Uterus (tissue), 2 donors: ENCODE measurements at regions not wholly inside any gene's neighbourhood (a gene's known extent, or its start where the extent isn't known, plus 50 kb on each side); places are given as distances from the start of the nearest gene placed in this dataset.

Experiments
- POLR2A ChIP-seq, 2 donors: fragments of 450-650 bp; IDR thresholded peaks; one replicate each; pipeline ENCODE4 v1.6.1; 2016; ENCODE audit warnings: antibody characterized with exemption in 2 of 2, mild to moderate bottlenecking in 1 of 2, moderate library complexity in 1 of 2
- TF ChIP-seq, protein P1 (sequence below), 4 experiments: fragments of 200-600 bp in 2 of 4; fragments of 450-650 bp in 2 of 4; sonication (generic) in 2 of 4; IDR thresholded peaks; one replicate each; pipeline ENCODE4 v1.5.1; 2016 to 2019; ENCODE audit warnings: antibody characterized with exemption in 4 of 4, mild to moderate bottlenecking in 2 of 4, moderate library complexity in 1 of 4

DNA sequence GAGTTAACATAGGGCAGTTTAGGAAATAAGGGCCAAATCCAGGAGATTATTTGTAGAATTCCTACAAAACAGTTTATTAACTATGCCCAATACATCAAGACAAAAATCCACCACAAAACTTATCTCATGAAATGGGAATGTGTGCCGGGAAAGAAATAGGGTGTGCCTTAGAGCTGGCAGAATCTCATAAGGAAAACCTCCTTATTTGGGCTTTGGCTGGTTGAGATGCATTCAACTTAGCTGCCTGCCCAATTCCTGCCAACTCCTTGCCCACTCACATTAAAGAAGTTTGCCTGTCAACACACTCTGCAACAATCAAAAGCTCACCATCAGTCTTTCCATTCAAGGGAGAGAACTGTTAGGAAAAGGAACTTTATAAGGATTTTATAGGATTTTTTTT, 500.6 kb downstream of the SATB2 start:
- TF ChIP-seq POLR2A (IDR thresholded peaks at IDR 0.05), result no peak
- TF ChIP-seq, protein P1, sequence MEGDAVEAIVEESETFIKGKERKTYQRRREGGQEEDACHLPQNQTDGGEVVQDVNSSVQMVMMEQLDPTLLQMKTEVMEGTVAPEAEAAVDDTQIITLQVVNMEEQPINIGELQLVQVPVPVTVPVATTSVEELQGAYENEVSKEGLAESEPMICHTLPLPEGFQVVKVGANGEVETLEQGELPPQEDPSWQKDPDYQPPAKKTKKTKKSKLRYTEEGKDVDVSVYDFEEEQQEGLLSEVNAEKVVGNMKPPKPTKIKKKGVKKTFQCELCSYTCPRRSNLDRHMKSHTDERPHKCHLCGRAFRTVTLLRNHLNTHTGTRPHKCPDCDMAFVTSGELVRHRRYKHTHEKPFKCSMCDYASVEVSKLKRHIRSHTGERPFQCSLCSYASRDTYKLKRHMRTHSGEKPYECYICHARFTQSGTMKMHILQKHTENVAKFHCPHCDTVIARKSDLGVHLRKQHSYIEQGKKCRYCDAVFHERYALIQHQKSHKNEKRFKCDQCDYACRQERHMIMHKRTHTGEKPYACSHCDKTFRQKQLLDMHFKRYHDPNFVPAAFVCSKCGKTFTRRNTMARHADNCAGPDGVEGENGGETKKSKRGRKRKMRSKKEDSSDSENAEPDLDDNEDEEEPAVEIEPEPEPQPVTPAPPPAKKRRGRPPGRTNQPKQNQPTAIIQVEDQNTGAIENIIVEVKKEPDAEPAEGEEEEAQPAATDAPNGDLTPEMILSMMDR (IDR thresholded peaks at IDR 0.05), result no peak
